Small intestine (tissue), 7 donors: ENCODE measurements at regions not wholly inside any gene's neighbourhood (a gene's known extent, or its start where the extent isn't known, plus 50 kb on each side); places are given as distances from the start of the nearest gene placed in this dataset.
"Not testable (repeated sequence)": the region's sequence is repeated elsewhere in the genome, so short reads cannot be mapped to it uniquely, and the experiment has no call there.

Source experiments
- DNase-seq, 2 donors: peaks; one replicate each; pipeline versions ENCODE4 v3.0.0 to v3.0.0-alpha.2; 2013
- FAIRE-seq: peaks from 2 replicates; lab custom pipeline; 2012; peaks lifted over from hg19 to GRCh38; lab: Jason Lieb, UNC
- H3K27ac ChIP-seq, 3 donors: one replicate each; pipeline ENCODE4 v1.5.1; 2013; ENCODE audit warnings: low read length in 2 of 3, mild to moderate bottlenecking in 2 of 3, control low read depth in 1 of 3, inconsistent platforms in 1 of 3, low read depth in 1 of 3, moderate library complexity in 1 of 3
- H3K27me3 ChIP-seq, 3 donors: one replicate each; pipeline ENCODE4 v1.6.1; 2013; ENCODE audit warnings: low read length in 3 of 3, inconsistent platforms in 1 of 3; ENCODE audit not compliant: control insufficient read depth in 3 of 3, insufficient read depth in 3 of 3
- H3K36me3 ChIP-seq, 3 donors: one replicate each; pipeline ENCODE4 v1.6.1; 2013; ENCODE audit warnings: low read length in 3 of 3, inconsistent platforms in 1 of 3, low read depth in 1 of 3, mild to moderate bottlenecking in 1 of 3, moderate library complexity in 1 of 3; ENCODE audit not compliant: control insufficient read depth in 3 of 3, insufficient read depth in 2 of 3
- H3K4me1 ChIP-seq, 3 donors: one replicate each; pipeline ENCODE4 v1.6.1; 2013; ENCODE audit warnings: low read length in 2 of 3, inconsistent platforms in 1 of 3, low read depth in 1 of 3, mild to moderate bottlenecking in 1 of 3, moderate library complexity in 1 of 3; ENCODE audit not compliant: control insufficient read depth in 3 of 3, insufficient read depth in 2 of 3
- H3K4me3 ChIP-seq, 3 donors: one replicate each; pipeline ENCODE4 v1.5.1; 2013; ENCODE audit warnings: low read length in 3 of 3, control low read depth in 1 of 3, inconsistent platforms in 1 of 3, low read depth in 1 of 3, mild to moderate bottlenecking in 1 of 3, moderate library complexity in 1 of 3
- H3K9me3 ChIP-seq, 2 donors: one replicate each; pipeline ENCODE4 v1.6.1; 2013; ENCODE audit warnings: low read depth in 1 of 2, low read length in 1 of 2; ENCODE audit not compliant: control insufficient read depth in 2 of 2, insufficient read depth in 1 of 2
- WGBS, 3 donors: extraction: QIAGEN DNeasy Blood & Tissue Kit; methylation state at CpG; one replicate each; pipeline ENCODE4 v1.1.7; 2013; 5-methylcytosine and 5-hydroxymethylcytosine counted together
- donor health status: healthy with polysubstance abuse.
- donor health status: control.
- donor health status: control.
- donor health status: Bipolar disorder and iron deficiency.
- donor health status: healthy.

GRCh38 chr6:22153384-22154158, 143.3 kb downstream of the PRL start:
- Histone ChIP-seq H3K27me3 (no peaks in the 10 kb centered on the region), H3K9me3 (no peaks in the 10 kb centered on the region), H3K36me3 (no peaks in the 10 kb centered on the region), H3K27ac (no peak overlapping the region), H3K4me3 (no peak overlapping the region), H3K4me1 (no peaks in the 10 kb centered on the region)
- FAIRE-seq (no peak), DNase-seq (no peak)
- 73 to 76% (median 75%) methylated on average over 6 of the region's 6 CpGs for WGBS, 3 donors

GRCh38 chr6:22155551-22155950, 141.3 kb downstream of the PRL start:
- Histone ChIP-seq H3K4me1 (no peaks in the 10 kb centered on the region), H3K27me3 (no peaks in the 10 kb centered on the region), H3K9me3 (no peaks in the 10 kb centered on the region), H3K27ac (no peak overlapping the region), H3K4me3 (no peak overlapping the region), H3K36me3 (no peaks in the 10 kb centered on the region)
- FAIRE-seq = no peak
- DNase-seq = no peak
- 74 to 87% (median 82%) methylated on average over 4 of the region's 4 CpGs for WGBS, 3 donors

- no peak overlapping the region for H3K27ac ChIP-seq
Observed at GRCh38 chr6:22157233-22157632, 139.6 kb downstream of the PRL start.

GRCh38 chr6:22164236-22164635, 132.6 kb downstream of the PRL start:
- H3K4me3 ChIP-seq = no peak overlapping the region
- no peaks in the 10 kb centered on the region for H3K4me1 ChIP-seq
- H3K9me3 ChIP-seq = no peaks in the 10 kb centered on the region
- no peak overlapping the region for H3K27ac ChIP-seq
- DNase-seq (no peak), FAIRE-seq (no peak)
- H3K27me3 ChIP-seq = no peaks in the 10 kb centered on the region
- H3K36me3 ChIP-seq = no peaks in the 10 kb centered on the region

More at GRCh38 chr6:22157233-22157632, 139.6 kb downstream of the PRL start:
- 77 to 86% (median 78%) methylated on average over 4 of the region's 4 CpGs for WGBS, 3 donors
- Histone ChIP-seq H3K27me3 (no peaks in the 10 kb centered on the region), H3K36me3 (no peaks in the 10 kb centered on the region), H3K4me3 (no peak overlapping the region), H3K4me1 (no peaks in the 10 kb centered on the region), H3K9me3 (no peaks in the 10 kb centered on the region)
- no peak for DNase-seq
- FAIRE-seq = no peak

GRCh38 chr6:22171006-22171405, 125.8 kb downstream of the PRL start:
- DNase-seq, H3K4me1 ChIP-seq: not testable (repeated sequence)

GRCh38 chr6:22171885-22172284, 125.0 kb downstream of the PRL start:
- not testable (repeated sequence) for H3K36me3 ChIP-seq, H3K27me3 ChIP-seq, DNase-seq, H3K4me1 ChIP-seq, FAIRE-seq, H3K27ac ChIP-seq, H3K4me3 ChIP-seq
- peaks cover 3 to 27% of the 10 kb centered on the region in 2 donors for H3K9me3 ChIP-seq
- 85 to 92% (median 91%) methylated on average over 15 of the region's 15 CpGs for WGBS, 3 donors

More at GRCh38 chr6:22171006-22171405, 125.8 kb downstream of the PRL start:
- not testable (repeated sequence) for FAIRE-seq, H3K27ac ChIP-seq, H3K27me3 ChIP-seq, H3K36me3 ChIP-seq, H3K4me3 ChIP-seq
- WGBS, 3 donors = 91 to 94% (median 92%) methylated on average over 5 of the region's 5 CpGs
- peaks cover 3 to 27% of the 10 kb centered on the region in 2 donors for H3K9me3 ChIP-seq

- Histone ChIP-seq H3K4me3 (no peak overlapping the region), H3K27me3 (no peaks in the 10 kb centered on the region), H3K36me3 (no peaks in the 10 kb centered on the region), H3K4me1 (no peaks in the 10 kb centered on the region), H3K27ac (no peak overlapping the region), H3K9me3 (peaks cover 3 to 27% of the 10 kb centered on the region in 2 donors)
- DNase-seq (no peak), FAIRE-seq (no peak)
Observed at GRCh38 chr6:22173311-22173710, 123.5 kb downstream of the PRL start.

- not testable (repeated sequence) for H3K36me3 ChIP-seq, DNase-seq, FAIRE-seq, H3K4me3 ChIP-seq, H3K27ac ChIP-seq, H3K27me3 ChIP-seq, H3K9me3 ChIP-seq, H3K4me1 ChIP-seq
- WGBS, 3 donors = 78 to 85% (median 80%) methylated on average over 8 to 20 of the region's 20 CpGs
Observed at GRCh38 chr6:22180250-22180649, 116.6 kb downstream of the PRL start.

- Histone ChIP-seq H3K27ac (no peak overlapping the region), H3K9me3 (peaks cover 0 to 11% of the 10 kb centered on the region in 2 donors), H3K4me3 (no peak overlapping the region), H3K36me3 (no peaks in the 10 kb centered on the region), H3K27me3 (no peaks in the 10 kb centered on the region), H3K4me1 (no peaks in the 10 kb centered on the region)
- DNase-seq (no peak), FAIRE-seq (no peak)
Observed at GRCh38 chr6:22184371-22184770, 112.5 kb downstream of the PRL start.
